Neural crest cell (in vitro differentiated cells): ENCODE measurements at regions not wholly inside any gene's neighbourhood (a gene's known extent, or its start where the extent isn't known, plus 50 kb on each side); places are given as distances from the start of the nearest gene placed in this dataset.

Experiments
- DNase-seq: peaks from one replicate; pipeline ENCODE4 v3.0.0; 2021; ENCODE audit warnings: low read depth, mixed read lengths, low spot score
- H3K27ac Mint-ChIP-seq: one replicate; pipeline ENCODE4 v1.8.0; 2021; ENCODE audit warnings: mild to moderate bottlenecking, mixed read lengths; ENCODE audit not compliant: unreplicated experiment
- H3K27me3 Mint-ChIP-seq: 2 replicates; pipeline ENCODE4 v1.8.0; 2021; ENCODE audit warnings: low read depth, mild to moderate bottlenecking, mixed read lengths
- H3K36me3 Mint-ChIP-seq: 2 replicates; pipeline ENCODE4 v1.8.0; 2021; ENCODE audit warnings: low read depth, mild to moderate bottlenecking, mixed read lengths
- H3K4me1 Mint-ChIP-seq: 2 replicates; pipeline ENCODE4 v1.8.0; 2021; ENCODE audit warnings: mixed read lengths
- H3K4me3 Mint-ChIP-seq: one replicate; pipeline ENCODE4 v1.8.0; 2021; ENCODE audit warnings: mild to moderate bottlenecking, mixed read lengths
- H3K9me3 Mint-ChIP-seq: 2 replicates; pipeline ENCODE4 v1.8.0; 2021; ENCODE audit warnings: mixed read lengths
- TF ChIP-seq, protein P1 (sequence below): fragments of 200-600 bp; sonication (generic); conservative IDR thresholded peaks from 2 replicates; pipeline ENCODE4 v1.5.0; 2021; ENCODE audit warnings: antibody characterized with exemption, mild to moderate bottlenecking

DNA sequence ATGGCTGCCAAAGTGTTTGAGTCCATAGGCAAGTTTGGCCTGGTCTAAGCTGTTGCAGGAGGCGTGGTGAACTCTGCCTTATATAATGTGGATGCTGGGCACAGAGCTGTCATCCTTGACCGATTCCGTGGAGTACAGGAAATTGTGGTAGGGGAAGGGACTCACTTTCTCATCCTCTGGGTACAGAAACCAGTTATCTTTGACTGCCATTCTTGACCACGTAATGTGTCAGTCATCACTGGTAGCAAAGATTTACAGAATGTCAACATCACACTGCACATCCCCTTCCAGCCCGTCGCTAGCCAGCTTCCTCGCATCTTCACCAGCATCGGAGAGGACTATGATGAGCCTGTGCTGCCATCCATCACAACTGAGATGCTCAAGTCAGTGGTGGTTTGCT lies 215.8 kb upstream of the JUN start:
- H3K4me1 Mint-ChIP-seq, result peaks cover 7% of the 10 kb centered on the region
- H3K4me3 Mint-ChIP-seq, result no peak overlapping the region
- TF ChIP-seq, protein P1, sequence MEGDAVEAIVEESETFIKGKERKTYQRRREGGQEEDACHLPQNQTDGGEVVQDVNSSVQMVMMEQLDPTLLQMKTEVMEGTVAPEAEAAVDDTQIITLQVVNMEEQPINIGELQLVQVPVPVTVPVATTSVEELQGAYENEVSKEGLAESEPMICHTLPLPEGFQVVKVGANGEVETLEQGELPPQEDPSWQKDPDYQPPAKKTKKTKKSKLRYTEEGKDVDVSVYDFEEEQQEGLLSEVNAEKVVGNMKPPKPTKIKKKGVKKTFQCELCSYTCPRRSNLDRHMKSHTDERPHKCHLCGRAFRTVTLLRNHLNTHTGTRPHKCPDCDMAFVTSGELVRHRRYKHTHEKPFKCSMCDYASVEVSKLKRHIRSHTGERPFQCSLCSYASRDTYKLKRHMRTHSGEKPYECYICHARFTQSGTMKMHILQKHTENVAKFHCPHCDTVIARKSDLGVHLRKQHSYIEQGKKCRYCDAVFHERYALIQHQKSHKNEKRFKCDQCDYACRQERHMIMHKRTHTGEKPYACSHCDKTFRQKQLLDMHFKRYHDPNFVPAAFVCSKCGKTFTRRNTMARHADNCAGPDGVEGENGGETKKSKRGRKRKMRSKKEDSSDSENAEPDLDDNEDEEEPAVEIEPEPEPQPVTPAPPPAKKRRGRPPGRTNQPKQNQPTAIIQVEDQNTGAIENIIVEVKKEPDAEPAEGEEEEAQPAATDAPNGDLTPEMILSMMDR, result no peak
- no peaks in the 10 kb centered on the region for H3K36me3 Mint-ChIP-seq
- no peak for DNase-seq
- no peaks in the 10 kb centered on the region for H3K9me3 Mint-ChIP-seq
- H3K27me3 Mint-ChIP-seq, result no peaks in the 10 kb centered on the region
- no peak overlapping the region for H3K27ac Mint-ChIP-seq

GRCh38 chr1:59004755-59005154 lies 220.9 kb upstream of the JUN start:
- TF ChIP-seq, protein P1, result no peak
- H3K36me3 Mint-ChIP-seq, result no peaks in the 10 kb centered on the region

GRCh38 chr1:59005491-59006288 lies 221.8 kb upstream of the JUN start:
- H3K4me1 Mint-ChIP-seq, result peaks cover 5% of the 10 kb centered on the region

More at GRCh38 chr1:59004755-59005154, 220.9 kb upstream of the JUN start:
- no peaks in the 10 kb centered on the region for H3K9me3 Mint-ChIP-seq
- peaks cover 5% of the 10 kb centered on the region for H3K4me1 Mint-ChIP-seq
- DNase-seq, result no peak
- peak overlapping the region; percentile 15 for H3K27ac Mint-ChIP-seq
- no peaks in the 10 kb centered on the region for H3K27me3 Mint-ChIP-seq
- H3K4me3 Mint-ChIP-seq, result no peak overlapping the region

GRCh38 chr1:59006289-59006658 lies 222.4 kb upstream of the JUN start:
- DNase-seq, result no peak
- Mint-ChIP-seq H3K27ac (no peak overlapping the region), H3K4me3 (no peak overlapping the region), H3K27me3 (no peaks in the 10 kb centered on the region), H3K36me3 (no peaks in the 10 kb centered on the region), H3K9me3 (no peaks in the 10 kb centered on the region), H3K4me1 (peaks cover 7% of the 10 kb centered on the region)
- TF ChIP-seq, protein P1, result no peak

More at GRCh38 chr1:59005491-59006288, 221.8 kb upstream of the JUN start:
- H3K27ac Mint-ChIP-seq, result no peak overlapping the region
- no peak for DNase-seq
- TF ChIP-seq, protein P1, result no peak
- no peaks in the 10 kb centered on the region for H3K27me3 Mint-ChIP-seq
- H3K36me3 Mint-ChIP-seq, result no peaks in the 10 kb centered on the region
- no peak overlapping the region for H3K4me3 Mint-ChIP-seq
- H3K9me3 Mint-ChIP-seq, result no peaks in the 10 kb centered on the region

GRCh38 chr1:59006932-59007331 lies 223.1 kb upstream of the JUN start:
- peaks cover 11% of the 10 kb centered on the region for H3K4me1 Mint-ChIP-seq
- H3K27me3 Mint-ChIP-seq, result no peaks in the 10 kb centered on the region
- H3K4me3 Mint-ChIP-seq, result no peak overlapping the region
- no peak for DNase-seq
- TF ChIP-seq, protein P1, result no peak
- no peaks in the 10 kb centered on the region for H3K9me3 Mint-ChIP-seq
- H3K27ac Mint-ChIP-seq, result no peak overlapping the region
- H3K36me3 Mint-ChIP-seq, result no peaks in the 10 kb centered on the region
